ENCODE measurements at regions not wholly inside any gene's neighbourhood (a gene's known extent, or its start where the extent isn't known, plus 50 kb on each side); places are given as distances from the start of the nearest gene placed in this dataset.
"Not testable (repeated sequence)": the region's sequence is repeated elsewhere in the genome, so short reads cannot be mapped to it uniquely, and the experiment has no call there.

DNA sequence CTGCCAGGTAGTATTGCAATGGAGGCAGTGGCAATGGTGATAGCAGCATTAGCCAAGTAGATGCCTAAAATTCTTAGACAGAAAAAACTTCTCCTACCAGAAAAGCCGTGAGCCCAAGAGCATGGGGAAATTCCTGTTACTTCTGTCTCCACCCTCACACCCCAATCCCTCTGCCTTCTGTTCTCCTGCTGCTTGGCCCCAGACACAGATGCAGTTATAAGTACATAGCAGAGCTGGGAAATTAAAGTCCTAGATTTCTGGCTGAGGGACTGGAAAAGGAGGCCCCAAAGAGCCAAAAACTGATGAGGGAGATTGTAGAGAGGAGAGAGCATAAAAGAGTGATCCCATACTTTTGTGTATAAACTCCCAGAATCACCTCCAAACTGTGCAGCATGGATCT, 166.9 kb downstream of the SMAD6 start:
- no peak for DNase-seq
- in situ Hi-C loops (cut with MboI; ENCODE audit: low pct_ligation_motif_present in 1 of 4, low pct_unique_long_range_greater_than_20kb in 1 of 4, low sequenced_read_pairs in 3 of 4): loop anchor here in 2 of 4 donors (10.0 kb wide), 1 partner anchor 264 kb away; no protein-coding TSS in a partner anchor
- no peak overlapping the region for H3K4me3 ChIP-seq
- TF ChIP-seq POLR2AphosphoS5 (IDR thresholded peaks at IDR 0.05) (no peak), POLR2A (IDR thresholded peaks at IDR 0.05) (no peak), EP300 (IDR thresholded peaks at IDR 0.05; ENCODE audit: low read depth) (no peak)
- TF ChIP-seq, protein P1, sequence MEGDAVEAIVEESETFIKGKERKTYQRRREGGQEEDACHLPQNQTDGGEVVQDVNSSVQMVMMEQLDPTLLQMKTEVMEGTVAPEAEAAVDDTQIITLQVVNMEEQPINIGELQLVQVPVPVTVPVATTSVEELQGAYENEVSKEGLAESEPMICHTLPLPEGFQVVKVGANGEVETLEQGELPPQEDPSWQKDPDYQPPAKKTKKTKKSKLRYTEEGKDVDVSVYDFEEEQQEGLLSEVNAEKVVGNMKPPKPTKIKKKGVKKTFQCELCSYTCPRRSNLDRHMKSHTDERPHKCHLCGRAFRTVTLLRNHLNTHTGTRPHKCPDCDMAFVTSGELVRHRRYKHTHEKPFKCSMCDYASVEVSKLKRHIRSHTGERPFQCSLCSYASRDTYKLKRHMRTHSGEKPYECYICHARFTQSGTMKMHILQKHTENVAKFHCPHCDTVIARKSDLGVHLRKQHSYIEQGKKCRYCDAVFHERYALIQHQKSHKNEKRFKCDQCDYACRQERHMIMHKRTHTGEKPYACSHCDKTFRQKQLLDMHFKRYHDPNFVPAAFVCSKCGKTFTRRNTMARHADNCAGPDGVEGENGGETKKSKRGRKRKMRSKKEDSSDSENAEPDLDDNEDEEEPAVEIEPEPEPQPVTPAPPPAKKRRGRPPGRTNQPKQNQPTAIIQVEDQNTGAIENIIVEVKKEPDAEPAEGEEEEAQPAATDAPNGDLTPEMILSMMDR (IDR thresholded peaks at IDR 0.05): no peak
- WGBS, 2 donors (ENCODE audit: low coverage in 1 of 2): 71% methylated on average over 1 of the region's 1 CpG; no CpG with 5 or more reads in 1 of the 2 donors
- peaks cover 0 to 4% (median 0%) of the 10 kb centered on the region in 4 donors for H3K4me1 ChIP-seq
- H3K27me3 ChIP-seq: no peaks in the 10 kb centered on the region
- intact Hi-C loops (cut with DNase I; ENCODE audit: low total_unique reads): no loop called here
- H3K36me3 ChIP-seq: no peaks in the 10 kb centered on the region
- H3K9me3 ChIP-seq: no peaks in the 10 kb centered on the region
- H3K27ac ChIP-seq: no peak overlapping the region

DNA sequence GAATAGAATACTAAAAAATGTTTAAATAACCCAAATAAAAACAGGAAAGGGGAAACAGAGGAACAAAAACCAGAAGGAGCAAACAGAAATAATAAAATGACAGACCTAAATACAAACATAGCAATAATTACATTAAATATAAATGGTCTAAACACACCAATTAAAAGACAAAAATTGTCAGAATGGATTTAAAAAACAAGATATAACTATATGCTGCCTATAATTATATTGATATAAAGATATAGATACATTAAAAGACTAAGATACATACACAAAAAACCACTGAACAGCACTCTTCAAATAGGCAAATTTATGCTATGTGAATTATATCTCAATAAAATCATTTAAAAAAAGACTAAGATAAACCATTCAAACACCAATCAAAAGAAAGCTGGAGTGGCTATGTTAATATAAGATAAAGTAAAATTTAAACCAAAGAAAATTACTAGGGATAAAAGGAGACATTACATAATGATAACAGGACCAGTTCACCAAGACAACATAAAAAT, 168.9 kb downstream of the SMAD6 start:
- in situ Hi-C loops (cut with MboI; ENCODE audit: low pct_ligation_motif_present in 1 of 4, low pct_unique_long_range_greater_than_20kb in 1 of 4, low sequenced_read_pairs in 3 of 4): no loop called here
- no peak overlapping the region for H3K4me3 ChIP-seq
- no peaks in the 10 kb centered on the region for H3K27me3 ChIP-seq
- H3K27ac ChIP-seq: no peak overlapping the region
- H3K36me3 ChIP-seq: no peaks in the 10 kb centered on the region
- intact Hi-C loops (cut with DNase I; ENCODE audit: low total_unique reads): no loop called here
- no peak for DNase-seq
- no peaks in the 10 kb centered on the region for H3K9me3 ChIP-seq
- peaks cover 0 to 4% (median 0%) of the 10 kb centered on the region in 4 donors for H3K4me1 ChIP-seq
- TF ChIP-seq EP300 (IDR thresholded peaks at IDR 0.05; ENCODE audit: low read depth) (no peak), POLR2A (IDR thresholded peaks at IDR 0.05) (no peak), POLR2AphosphoS5 (IDR thresholded peaks at IDR 0.05) (no peak)
- TF ChIP-seq, protein P1 (IDR thresholded peaks at IDR 0.05): no peak

DNA sequence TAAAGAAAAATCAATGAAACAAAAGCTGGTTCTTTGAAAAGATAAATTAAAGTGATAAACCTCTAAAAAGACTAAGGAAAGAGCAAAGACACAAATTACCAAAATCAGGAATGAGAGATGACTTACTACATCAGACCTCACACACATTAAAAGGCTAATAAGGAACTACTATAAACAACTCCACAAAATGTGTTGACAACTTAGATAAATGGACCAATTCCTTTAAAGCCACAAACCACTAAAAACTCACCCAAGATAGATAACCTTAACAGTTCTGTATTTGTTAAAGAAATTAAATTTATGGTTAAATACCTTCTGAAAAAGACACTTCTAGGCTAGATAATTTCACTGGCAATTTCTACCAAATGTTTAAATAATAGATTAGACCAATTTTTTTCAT, 170.4 kb downstream of the SMAD6 start:
- H3K36me3 ChIP-seq: no peaks in the 10 kb centered on the region
- no peaks in the 10 kb centered on the region for H3K9me3 ChIP-seq
- no peak for DNase-seq
- no peak overlapping the region for H3K27ac ChIP-seq
- no peaks in the 10 kb centered on the region for H3K4me1 ChIP-seq
- no peaks in the 10 kb centered on the region for H3K27me3 ChIP-seq
- no peak overlapping the region for H3K4me3 ChIP-seq
- in situ Hi-C loops (cut with MboI; ENCODE audit: low pct_ligation_motif_present in 1 of 4, low pct_unique_long_range_greater_than_20kb in 1 of 4, low sequenced_read_pairs in 3 of 4): no loop called here
- intact Hi-C loops (cut with DNase I; ENCODE audit: low total_unique reads): no loop called here
- TF ChIP-seq POLR2A (IDR thresholded peaks at IDR 0.05) (no peak), POLR2AphosphoS5 (IDR thresholded peaks at IDR 0.05) (no peak), EP300 (IDR thresholded peaks at IDR 0.05; ENCODE audit: low read depth) (no peak)
- TF ChIP-seq, protein P1 (IDR thresholded peaks at IDR 0.05): no peak

GRCh38 chr15:66873331-66873730, 171.3 kb downstream of the SMAD6 start:
- H3K27me3 ChIP-seq; intact Hi-C loops (cut with DNase I; ENCODE audit: low total_unique reads); H3K9me3 ChIP-seq; in situ Hi-C loops (cut with MboI; ENCODE audit: low pct_ligation_motif_present in 1 of 4, low pct_unique_long_range_greater_than_20kb in 1 of 4, low sequenced_read_pairs in 3 of 4); DNase-seq; H3K4me1 ChIP-seq; H3K27ac ChIP-seq; H3K36me3 ChIP-seq; H3K4me3 ChIP-seq: not testable (repeated sequence)
- 93 to 100% methylated on average over 1 to 3 of the region's 3 CpGs for WGBS, 2 donors (ENCODE audit: low coverage in 1 of 2)

GRCh38 chr15:66873856-66874255, 171.8 kb downstream of the SMAD6 start:
- Histone ChIP-seq H3K4me3 (no peak overlapping the region), H3K9me3 (no peaks in the 10 kb centered on the region), H3K27me3 (no peaks in the 10 kb centered on the region), H3K27ac (no peak overlapping the region), H3K36me3 (no peaks in the 10 kb centered on the region), H3K4me1 (peaks cover 0 to 4% (median 0%) of the 10 kb centered on the region in 4 donors)
- in situ Hi-C loops (cut with MboI; ENCODE audit: low pct_ligation_motif_present in 1 of 4, low pct_unique_long_range_greater_than_20kb in 1 of 4, low sequenced_read_pairs in 3 of 4): no loop called here
- WGBS, 2 donors (ENCODE audit: low coverage in 1 of 2): 90 to 100% methylated on average over 1 to 6 of the region's 6 CpGs
- no peak for DNase-seq
- TF ChIP-seq POLR2A (IDR thresholded peaks at IDR 0.05) (no peak), POLR2AphosphoS5 (IDR thresholded peaks at IDR 0.05) (no peak), EP300 (IDR thresholded peaks at IDR 0.05; ENCODE audit: low read depth) (no peak)
- TF ChIP-seq, protein P1 (IDR thresholded peaks at IDR 0.05): no peak
- intact Hi-C loops (cut with DNase I; ENCODE audit: low total_unique reads): no loop called here

Measured in transverse colon (tissue), 4 donors.